SK-N-MC (cell line): ENCODE measurements at regions not wholly inside any gene's neighbourhood (a gene's known extent, or its start where the extent isn't known, plus 50 kb on each side); places are given as distances from the start of the nearest gene placed in this dataset.

ENCODE experiments used
- EZH2 ChIP-seq: fragments of 200-600 bp; sonication (generic); IDR thresholded peaks from one replicate; pipeline ENCODE4 v1.6.1; 2017; ENCODE audit warnings: antibody characterized with exemption
- FOXP2 ChIP-seq: optimal IDR thresholded peaks from 2 replicates; pipeline ENCODE3; 2011; ENCODE audit warnings: mild to moderate bottlenecking, moderate library complexity; ENCODE audit not compliant: insufficient read depth; ENCODE audit errors: extremely low read length, control extremely low read depth
- POLR2AphosphoS5 ChIP-seq: IDR thresholded peaks from 2 replicates; pipeline ENCODE4 v1.6.1; 2012; ENCODE audit warnings: mild to moderate bottlenecking, low read depth, low read length, borderline replicate concordance

DNA sequence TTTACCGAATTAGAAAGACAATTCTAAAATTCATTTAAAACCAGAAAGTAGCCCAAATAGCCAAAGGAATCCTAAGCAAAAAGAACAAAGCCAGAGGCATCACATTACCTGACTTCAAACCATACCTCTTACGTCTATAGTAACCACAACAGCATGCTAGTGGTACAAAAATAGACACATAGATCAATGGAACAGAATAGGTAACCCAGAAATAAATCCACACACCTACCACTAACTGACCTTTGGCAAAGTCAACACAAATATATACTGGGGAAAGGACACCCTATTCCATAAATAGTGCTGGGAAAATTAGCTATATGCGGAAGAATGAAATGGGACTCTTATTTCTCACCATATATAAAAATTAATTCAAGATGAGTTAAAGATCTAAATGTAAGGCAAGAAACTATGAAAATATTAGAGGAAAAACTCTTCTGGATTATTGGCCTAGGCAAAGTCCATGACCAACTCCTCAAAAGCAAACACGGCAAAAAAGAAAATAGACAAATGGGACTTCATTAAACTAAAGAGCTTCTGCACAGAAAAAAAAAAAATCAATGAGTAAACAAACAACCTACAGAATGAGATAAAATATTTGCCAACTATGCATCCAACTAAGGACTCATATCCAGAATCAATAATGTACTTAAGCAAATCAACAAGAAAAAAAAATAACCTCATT is 568.9 kb downstream of the SOX5 start:
- TF ChIP-seq POLR2AphosphoS5 (no peak), EZH2 (no peak), FOXP2 (no peak)
